ENCODE measurements at regions not wholly inside any gene's neighbourhood (a gene's known extent, or its start where the extent isn't known, plus 50 kb on each side); places are given as distances from the start of the nearest gene placed in this dataset.

GRCh38 chr10:57874810-57875209 lies 392.9 kb downstream of the IPMK start:
- no peaks in the 10 kb centered on the region for H3K4me1 ChIP-seq
- TF ChIP-seq CTCF (IDR thresholded peaks at IDR 0.05) = no peak
- intact Hi-C loops (cut with DNase I; ENCODE audit: low total_unique reads) = no loop called here
- DNase-seq = no peak
- H3K27ac ChIP-seq = no peak overlapping the region
- H3K4me3 ChIP-seq = no peak overlapping the region
- no peaks in the 10 kb centered on the region for H3K36me3 ChIP-seq
- H3K27me3 ChIP-seq = no peaks in the 10 kb centered on the region
- no peaks in the 10 kb centered on the region for H3K9me3 ChIP-seq

GRCh38 chr10:57867241-57867640 lies 400.5 kb downstream of the IPMK start:
- no peak for DNase-seq
- Histone ChIP-seq H3K27ac (no peak overlapping the region), H3K9me3 (no peaks in the 10 kb centered on the region), H3K27me3 (no peaks in the 10 kb centered on the region), H3K4me3 (no peak overlapping the region), H3K4me1 (no peaks in the 10 kb centered on the region), H3K36me3 (no peaks in the 10 kb centered on the region)
- intact Hi-C loops (cut with DNase I; ENCODE audit: low total_unique reads) = no loop called here
- TF ChIP-seq CTCF (IDR thresholded peaks at IDR 0.05) = no peak

GRCh38 chr10:57864765-57865680 lies 402.7 kb downstream of the IPMK start:
- no peak for DNase-seq
- H3K4me1 ChIP-seq = no peaks in the 10 kb centered on the region
- no peak overlapping the region for H3K27ac ChIP-seq
- intact Hi-C loops (cut with DNase I; ENCODE audit: low total_unique reads) = no loop called here
- no peak overlapping the region for H3K4me3 ChIP-seq
- H3K36me3 ChIP-seq = no peaks in the 10 kb centered on the region
- H3K27me3 ChIP-seq = no peaks in the 10 kb centered on the region
- no peaks in the 10 kb centered on the region for H3K9me3 ChIP-seq
- TF ChIP-seq CTCF (IDR thresholded peaks at IDR 0.05) = no peak

GRCh38 chr10:57849691-57850357 lies 417.9 kb downstream of the IPMK start:
- H3K36me3 ChIP-seq = no peaks in the 10 kb centered on the region
- no peaks in the 10 kb centered on the region for H3K27me3 ChIP-seq
- no peak overlapping the region for H3K4me3 ChIP-seq
- no peak for DNase-seq
- H3K4me1 ChIP-seq = no peaks in the 10 kb centered on the region
- TF ChIP-seq CTCF (IDR thresholded peaks at IDR 0.05) = peak; percentile 45 to 58
- intact Hi-C loops (cut with DNase I; ENCODE audit: low total_unique reads) = loop anchor here (5.0 kb wide), 1 partner anchor 268 kb away; no protein-coding TSS in a partner anchor
- H3K27ac ChIP-seq = no peak overlapping the region
- H3K9me3 ChIP-seq = no peaks in the 10 kb centered on the region

GRCh38 chr10:57846307-57847065 lies 421.2 kb downstream of the IPMK start:
- no peak for DNase-seq
- no peak overlapping the region for H3K27ac ChIP-seq

More at GRCh38 chr10:57846307-57847065, 421.2 kb downstream of the IPMK start:
- intact Hi-C loops (cut with DNase I; ENCODE audit: low total_unique reads) = loop anchor here (5.0 kb wide), 1 partner anchor 264 kb away; no protein-coding TSS in a partner anchor
- no peaks in the 10 kb centered on the region for H3K36me3 ChIP-seq
- no peak overlapping the region for H3K4me3 ChIP-seq
- H3K9me3 ChIP-seq = no peaks in the 10 kb centered on the region
- H3K4me1 ChIP-seq = no peaks in the 10 kb centered on the region
- no peaks in the 10 kb centered on the region for H3K27me3 ChIP-seq
- TF ChIP-seq CTCF (IDR thresholded peaks at IDR 0.05) = no peak

Measured in tibial artery (tissue), 4 donors.